Stimulated activated memory B cell treated with anti-CD40 and anti-IgM and Interleukin-4, amounts not matched to agents 10 μg/mL and 1 μg/mL and 100 μg/mL, for 72 hours (primary cell): ENCODE measurements at regions not wholly inside any gene's neighbourhood (a gene's known extent, or its start where the extent isn't known, plus 50 kb on each side); places are given as distances from the start of the nearest gene placed in this dataset.
A peak's percentile ranks its signal among the peaks of the same experiment; 100 is the strongest.

Experiments used
- ATAC-seq: fragments of 150-1000 bp; cut with Tn5 transposase; 2 replicates; pipeline ENCODE4 v1.10.0; 2021
- H3K27ac Mint-ChIP-seq: one replicate; pipeline ENCODE4 v1.8.0; 2022; ENCODE audit warnings: mild to moderate bottlenecking, mixed read lengths
- H3K27me3 Mint-ChIP-seq: one replicate; pipeline ENCODE4 v1.8.0; 2022; ENCODE audit warnings: mixed read lengths
- H3K36me3 Mint-ChIP-seq: one replicate; pipeline ENCODE4 v1.8.0; 2022; ENCODE audit warnings: mixed read lengths
- H3K4me1 Mint-ChIP-seq: one replicate; pipeline ENCODE4 v1.8.0; 2022; ENCODE audit warnings: mixed read lengths
- H3K4me3 Mint-ChIP-seq: one replicate; pipeline ENCODE4 v1.8.0; 2022; ENCODE audit warnings: mild to moderate bottlenecking, moderate library complexity, mixed read lengths
- H3K9me3 Mint-ChIP-seq: one replicate; pipeline ENCODE4 v1.8.0; 2022; ENCODE audit warnings: mixed read lengths

DNA sequence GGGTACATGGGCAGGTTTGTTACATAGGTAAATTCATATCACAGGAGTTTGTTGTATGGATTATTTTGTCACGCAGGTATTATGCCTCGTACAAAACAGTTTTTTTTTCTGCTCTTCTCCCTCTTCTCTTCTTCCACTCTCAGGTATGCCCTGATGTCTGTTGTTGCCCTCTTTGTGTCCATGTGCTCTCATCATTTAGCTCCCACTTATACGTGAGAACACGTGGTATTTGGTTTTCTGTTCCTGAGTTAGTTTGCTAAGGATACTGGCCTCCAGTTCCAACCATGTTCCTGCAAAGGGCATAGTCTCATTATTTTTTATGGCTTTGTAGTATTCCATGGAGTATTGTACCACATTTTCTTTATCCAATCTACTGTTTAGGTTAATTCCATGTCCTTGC, 65.7 kb downstream of the UNC5CL start:
- H3K27ac Mint-ChIP-seq = no peak overlapping the region
- no peaks in the 10 kb centered on the region for H3K36me3 Mint-ChIP-seq
- H3K4me3 Mint-ChIP-seq = no peak overlapping the region
- H3K4me1 Mint-ChIP-seq = no peaks in the 10 kb centered on the region
- H3K27me3 Mint-ChIP-seq = peaks cover 59% of the 10 kb centered on the region
- no peak for ATAC-seq
- peaks cover 3% of the 10 kb centered on the region for H3K9me3 Mint-ChIP-seq

DNA sequence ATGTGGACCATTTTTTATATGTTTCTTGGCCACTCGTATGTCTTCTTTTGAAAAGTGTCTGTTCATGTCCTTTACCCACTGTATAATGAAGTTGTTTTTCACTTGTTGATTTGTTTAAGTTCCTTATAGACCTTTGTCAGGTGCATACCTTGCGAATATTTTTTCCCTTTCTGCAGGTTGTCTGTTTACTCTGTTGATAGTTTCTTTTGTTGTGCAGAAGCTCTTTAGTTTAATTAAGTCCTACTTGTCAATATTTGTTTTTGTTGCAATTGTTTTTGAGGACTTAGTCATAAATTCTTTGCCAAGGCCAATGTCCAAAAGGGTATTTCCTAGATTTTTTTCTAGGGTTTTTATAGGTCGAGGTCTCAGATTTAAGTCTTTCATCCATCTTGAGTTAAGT, 66.2 kb downstream of the UNC5CL start:
- peaks cover 54% of the 10 kb centered on the region for H3K27me3 Mint-ChIP-seq
- ATAC-seq = no peak

DNA sequence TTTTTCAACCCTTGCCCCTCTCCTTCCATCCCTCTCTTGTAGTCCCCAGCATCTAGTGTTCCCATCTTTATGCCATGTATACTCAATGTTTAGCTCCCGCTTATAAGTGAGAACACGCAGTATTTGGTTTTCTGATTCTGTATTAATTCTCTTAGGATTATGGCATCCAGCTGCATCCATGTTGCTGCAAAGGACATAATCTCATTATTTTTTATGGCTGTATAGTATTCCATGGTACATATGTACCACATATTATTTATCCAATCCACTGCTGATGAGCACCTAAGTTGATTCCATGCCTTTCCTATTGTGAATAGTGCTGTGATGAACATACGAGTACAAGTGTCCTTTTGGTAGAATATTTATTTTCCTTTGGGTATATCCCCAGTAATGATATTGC, 66.8 kb downstream of the UNC5CL start:
- no peaks in the 10 kb centered on the region for H3K4me1 Mint-ChIP-seq

More for the DNA sequence above, 66.2 kb downstream of the UNC5CL start:
- no peak overlapping the region for H3K4me3 Mint-ChIP-seq
- H3K9me3 Mint-ChIP-seq = peaks cover 3% of the 10 kb centered on the region
- H3K27ac Mint-ChIP-seq = no peak overlapping the region
- no peaks in the 10 kb centered on the region for H3K36me3 Mint-ChIP-seq
- no peaks in the 10 kb centered on the region for H3K4me1 Mint-ChIP-seq

DNA sequence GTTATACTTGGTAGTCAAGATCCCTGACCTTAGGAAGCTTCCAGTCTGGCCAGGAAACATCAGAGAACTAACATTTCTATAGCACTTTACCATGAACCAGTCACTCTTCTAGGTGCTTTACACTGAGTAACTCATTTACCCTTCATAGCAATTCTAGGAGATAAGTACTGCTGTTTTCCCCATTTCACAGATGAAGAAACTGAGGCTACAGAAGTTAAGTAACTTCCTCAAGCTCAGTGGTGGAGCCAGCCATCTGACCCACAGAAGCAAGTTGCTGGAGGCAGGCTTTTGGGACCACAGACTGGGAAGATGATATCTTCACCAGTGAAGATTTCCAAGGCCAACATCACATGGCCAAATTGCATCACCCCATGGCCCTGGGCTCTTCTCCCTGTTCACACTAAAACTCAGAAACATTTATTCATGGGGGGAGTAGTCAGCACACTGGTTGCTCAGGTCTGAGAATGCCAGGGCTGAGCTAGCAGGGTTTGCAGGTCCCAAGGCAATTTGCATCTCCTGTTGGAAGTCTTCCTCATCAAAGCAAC, 70.3 kb downstream of the UNC5CL start:
- peaks cover 3% of the 10 kb centered on the region for H3K9me3 Mint-ChIP-seq
- H3K27me3 Mint-ChIP-seq = peaks cover 14% of the 10 kb centered on the region
- H3K27ac Mint-ChIP-seq = no peak overlapping the region
- ATAC-seq = no peak
- no peaks in the 10 kb centered on the region for H3K4me1 Mint-ChIP-seq
- H3K4me3 Mint-ChIP-seq = no peak overlapping the region
- H3K36me3 Mint-ChIP-seq = no peaks in the 10 kb centered on the region

More for the DNA sequence above, 66.8 kb downstream of the UNC5CL start:
- H3K36me3 Mint-ChIP-seq = no peaks in the 10 kb centered on the region
- H3K27ac Mint-ChIP-seq = no peak overlapping the region
- ATAC-seq = no peak
- peaks cover 48% of the 10 kb centered on the region for H3K27me3 Mint-ChIP-seq
- H3K9me3 Mint-ChIP-seq = peaks cover 3% of the 10 kb centered on the region
- H3K4me3 Mint-ChIP-seq = no peak overlapping the region

DNA sequence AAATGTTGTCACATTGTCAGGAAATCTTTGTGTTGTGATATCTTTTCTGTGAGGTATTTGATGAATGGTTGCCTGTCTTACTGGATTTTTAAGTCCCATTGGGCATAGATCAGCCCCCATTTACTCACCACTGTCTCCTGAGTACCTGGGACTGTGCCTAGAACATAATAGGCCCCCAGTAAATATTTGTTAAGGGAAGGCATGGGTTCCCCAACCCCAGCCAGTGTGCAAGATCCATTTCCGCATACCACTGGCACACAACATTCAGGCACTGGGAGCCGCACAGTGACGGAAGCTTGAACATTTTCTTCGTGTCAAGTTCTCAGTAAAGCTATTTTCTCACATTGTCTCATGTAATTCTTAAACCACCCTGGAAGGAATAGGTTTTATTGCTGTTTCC, 72.2 kb downstream of the UNC5CL start:
- Mint-ChIP-seq H3K4me3 (no peak overlapping the region), H3K27me3 (peaks cover 10% of the 10 kb centered on the region), H3K36me3 (no peaks in the 10 kb centered on the region)

DNA sequence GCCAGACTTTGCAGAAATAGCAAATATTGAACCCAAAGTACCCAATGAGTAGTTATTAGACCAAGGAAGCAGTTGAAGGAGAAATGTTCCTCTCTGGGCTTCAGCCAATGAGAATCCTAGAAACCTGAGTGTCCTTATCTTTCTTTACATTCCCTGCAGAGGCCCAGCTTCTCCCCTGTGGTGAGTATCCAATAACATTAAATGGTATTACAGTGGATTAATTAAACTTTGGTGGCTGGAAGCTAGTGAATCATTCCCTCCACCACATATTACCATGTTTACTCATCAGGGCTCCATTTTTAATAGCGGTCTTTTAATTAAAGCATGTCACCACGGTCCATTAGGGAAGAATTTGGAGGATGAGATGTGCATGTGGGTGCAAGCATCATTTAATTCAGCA, 74.0 kb downstream of the UNC5CL start:
- Mint-ChIP-seq H3K4me1 (no peaks in the 10 kb centered on the region), H3K27me3 (peaks cover under 1% of the 10 kb centered on the region), H3K36me3 (no peaks in the 10 kb centered on the region), H3K9me3 (no peaks in the 10 kb centered on the region), H3K27ac (no peak overlapping the region), H3K4me3 (no peak overlapping the region)
- ATAC-seq = no peak

More for the DNA sequence above, 72.2 kb downstream of the UNC5CL start:
- no peaks in the 10 kb centered on the region for H3K9me3 Mint-ChIP-seq
- H3K4me1 Mint-ChIP-seq = no peaks in the 10 kb centered on the region
- no peak for ATAC-seq
- H3K27ac Mint-ChIP-seq = no peak overlapping the region

DNA sequence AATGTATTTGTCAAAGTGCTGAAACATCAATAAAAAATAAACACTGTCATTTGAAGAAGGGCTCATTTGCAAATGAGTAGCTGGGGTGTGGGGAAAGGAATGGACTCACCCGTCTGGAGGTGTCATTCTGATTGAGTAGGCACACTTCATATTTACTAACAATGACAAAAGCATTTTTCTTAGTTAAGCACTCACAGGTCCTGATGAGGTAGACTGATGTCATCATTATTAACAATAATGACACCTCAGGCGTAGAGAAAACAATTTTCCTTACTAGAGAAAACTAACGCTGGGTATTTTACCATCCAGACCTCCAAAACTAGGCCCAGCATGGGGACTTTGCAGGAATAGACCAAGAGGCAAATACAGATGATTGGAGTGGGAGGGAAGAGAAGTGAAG, 76.0 kb downstream of the UNC5CL start:
- Mint-ChIP-seq H3K4me1 (no peaks in the 10 kb centered on the region), H3K36me3 (no peaks in the 10 kb centered on the region), H3K4me3 (no peak overlapping the region), H3K27ac (no peak overlapping the region), H3K27me3 (no peaks in the 10 kb centered on the region), H3K9me3 (no peaks in the 10 kb centered on the region)
- ATAC-seq = no peak

DNA sequence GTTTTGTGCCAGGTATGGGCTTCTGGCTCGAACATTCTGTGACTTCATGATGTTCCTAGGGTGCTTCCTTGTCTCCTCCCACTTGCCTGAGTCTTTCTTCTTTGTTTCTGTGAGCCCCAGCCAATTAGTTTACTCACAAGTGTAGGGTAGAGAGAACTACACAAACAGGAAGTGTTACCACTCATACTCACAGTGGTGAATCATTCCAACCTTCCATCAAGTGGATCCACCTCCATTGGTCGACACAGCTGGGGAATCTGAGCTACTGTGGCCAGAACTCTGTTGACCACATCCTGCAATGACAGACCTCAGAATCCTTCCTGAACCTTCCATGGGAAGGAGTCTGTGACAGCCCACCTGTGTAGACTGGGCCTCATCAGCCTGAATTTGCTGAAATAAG, 76.8 kb downstream of the UNC5CL start:
- Mint-ChIP-seq H3K27me3 (no peaks in the 10 kb centered on the region), H3K36me3 (no peaks in the 10 kb centered on the region), H3K9me3 (no peaks in the 10 kb centered on the region), H3K4me3 (no peak overlapping the region), H3K4me1 (no peaks in the 10 kb centered on the region), H3K27ac (no peak overlapping the region)
- peak; percentile 59 for ATAC-seq

DNA sequence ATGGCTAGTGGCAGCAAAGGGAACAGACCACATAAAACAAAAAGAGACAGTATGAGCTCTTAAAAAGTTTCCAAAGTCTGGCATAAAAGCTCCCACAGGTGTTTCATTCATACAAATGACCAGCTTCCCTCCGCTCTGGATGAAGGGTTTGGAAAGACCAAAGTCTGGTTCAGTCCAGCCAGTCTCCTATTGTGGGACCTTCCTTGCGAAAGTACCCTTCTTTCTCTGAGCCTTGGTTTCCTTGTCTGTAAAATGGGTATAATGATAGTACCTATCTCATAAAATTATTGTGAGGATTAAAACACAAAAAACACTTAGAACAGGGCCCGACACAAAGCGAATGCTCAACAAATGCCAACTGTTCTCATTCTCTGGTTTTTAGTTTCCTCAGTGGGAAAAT, 77.2 kb downstream of the UNC5CL start:
- H3K9me3 Mint-ChIP-seq = no peaks in the 10 kb centered on the region
- no peak for ATAC-seq
- no peak overlapping the region for H3K4me3 Mint-ChIP-seq
- H3K27ac Mint-ChIP-seq = no peak overlapping the region
- H3K27me3 Mint-ChIP-seq = no peaks in the 10 kb centered on the region
- H3K36me3 Mint-ChIP-seq = no peaks in the 10 kb centered on the region
- no peaks in the 10 kb centered on the region for H3K4me1 Mint-ChIP-seq

DNA sequence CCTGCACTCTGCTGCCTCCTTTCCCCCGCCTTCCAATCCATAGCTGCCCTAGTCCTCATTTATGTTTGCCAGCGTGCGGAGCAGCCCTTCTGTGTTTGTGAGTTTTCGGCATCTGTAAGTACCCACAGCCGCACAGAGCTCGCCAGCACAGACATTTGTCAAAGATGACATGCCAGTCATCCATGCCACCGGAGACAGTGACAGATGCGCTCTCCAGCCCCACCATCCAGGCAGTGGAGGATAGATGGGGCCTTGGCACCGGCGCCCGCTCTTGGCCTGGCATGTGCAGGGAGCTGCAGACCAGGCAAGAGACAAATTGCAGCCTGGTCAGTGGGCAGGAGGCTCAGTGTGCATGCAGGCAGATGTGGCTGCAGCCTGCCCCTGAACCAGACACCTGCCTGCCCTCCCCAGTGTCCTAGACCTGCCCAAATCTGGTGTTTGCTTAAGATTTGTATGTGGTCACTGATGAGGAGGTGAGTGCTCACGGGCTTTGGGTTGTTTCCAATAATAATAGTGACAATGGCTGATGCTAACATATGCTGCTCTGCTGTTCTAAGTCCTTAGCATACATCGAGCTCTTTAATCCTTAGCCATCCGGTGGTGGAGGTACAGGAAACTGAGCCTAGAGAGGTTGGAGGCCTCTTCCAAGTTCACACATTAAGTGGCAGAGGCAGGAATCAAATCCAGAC, 78.1 kb downstream of the UNC5CL start:
- H3K27ac Mint-ChIP-seq = no peak overlapping the region
- no peaks in the 10 kb centered on the region for H3K36me3 Mint-ChIP-seq
- H3K4me3 Mint-ChIP-seq = no peak overlapping the region
- no peaks in the 10 kb centered on the region for H3K4me1 Mint-ChIP-seq
- no peaks in the 10 kb centered on the region for H3K9me3 Mint-ChIP-seq
- no peaks in the 10 kb centered on the region for H3K27me3 Mint-ChIP-seq
- no peak for ATAC-seq

DNA sequence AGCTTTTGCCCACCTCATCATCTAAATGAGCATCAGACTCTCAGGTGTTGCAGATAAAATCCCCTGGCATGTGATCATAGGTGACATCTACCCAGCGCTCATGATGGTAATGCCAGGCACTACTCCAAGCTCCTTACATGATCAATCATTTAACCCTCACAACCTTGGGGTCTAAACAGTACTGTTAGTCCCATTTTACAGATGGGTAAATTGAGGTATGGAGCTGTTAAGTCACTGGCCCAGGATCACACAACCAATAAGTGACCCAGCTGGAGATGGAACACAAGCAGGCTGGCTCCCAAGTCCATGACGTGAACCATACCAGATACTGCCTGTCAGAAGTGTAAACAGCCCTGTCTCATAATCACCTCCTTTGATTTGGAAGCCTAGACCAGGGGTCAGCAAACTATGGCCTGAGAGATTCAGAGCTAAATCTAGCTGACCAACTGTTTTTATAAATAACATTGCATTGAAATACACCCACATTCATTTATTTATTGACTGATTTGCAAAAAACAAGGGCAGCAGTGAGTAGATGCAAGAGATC, 79.2 kb downstream of the UNC5CL start:
- Mint-ChIP-seq H3K9me3 (no peaks in the 10 kb centered on the region), H3K4me1 (no peaks in the 10 kb centered on the region), H3K27ac (no peak overlapping the region), H3K36me3 (no peaks in the 10 kb centered on the region), H3K4me3 (no peak overlapping the region), H3K27me3 (no peaks in the 10 kb centered on the region)
- ATAC-seq = no peak

DNA sequence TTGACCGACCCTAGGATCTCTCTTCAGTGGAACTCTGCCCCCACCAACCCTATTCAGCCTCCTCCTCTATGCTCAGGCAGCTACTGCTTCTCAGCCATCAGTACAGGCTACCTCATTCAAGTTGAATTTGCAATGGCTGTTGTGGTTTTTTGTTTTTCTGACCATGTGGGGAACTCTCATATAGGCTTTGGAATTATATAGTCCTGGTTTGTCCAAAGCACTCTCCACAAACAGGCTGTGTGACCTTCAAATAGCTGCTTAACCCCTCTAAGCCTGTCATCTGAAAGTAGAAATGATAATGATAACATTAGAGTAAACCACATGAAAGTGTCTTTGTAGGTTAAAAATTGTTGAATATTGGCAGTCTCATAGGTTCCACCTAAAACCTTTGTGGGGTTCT, 80.3 kb downstream of the UNC5CL start:
- no peaks in the 10 kb centered on the region for H3K9me3 Mint-ChIP-seq
- no peaks in the 10 kb centered on the region for H3K27me3 Mint-ChIP-seq
- H3K36me3 Mint-ChIP-seq = no peaks in the 10 kb centered on the region

DNA sequence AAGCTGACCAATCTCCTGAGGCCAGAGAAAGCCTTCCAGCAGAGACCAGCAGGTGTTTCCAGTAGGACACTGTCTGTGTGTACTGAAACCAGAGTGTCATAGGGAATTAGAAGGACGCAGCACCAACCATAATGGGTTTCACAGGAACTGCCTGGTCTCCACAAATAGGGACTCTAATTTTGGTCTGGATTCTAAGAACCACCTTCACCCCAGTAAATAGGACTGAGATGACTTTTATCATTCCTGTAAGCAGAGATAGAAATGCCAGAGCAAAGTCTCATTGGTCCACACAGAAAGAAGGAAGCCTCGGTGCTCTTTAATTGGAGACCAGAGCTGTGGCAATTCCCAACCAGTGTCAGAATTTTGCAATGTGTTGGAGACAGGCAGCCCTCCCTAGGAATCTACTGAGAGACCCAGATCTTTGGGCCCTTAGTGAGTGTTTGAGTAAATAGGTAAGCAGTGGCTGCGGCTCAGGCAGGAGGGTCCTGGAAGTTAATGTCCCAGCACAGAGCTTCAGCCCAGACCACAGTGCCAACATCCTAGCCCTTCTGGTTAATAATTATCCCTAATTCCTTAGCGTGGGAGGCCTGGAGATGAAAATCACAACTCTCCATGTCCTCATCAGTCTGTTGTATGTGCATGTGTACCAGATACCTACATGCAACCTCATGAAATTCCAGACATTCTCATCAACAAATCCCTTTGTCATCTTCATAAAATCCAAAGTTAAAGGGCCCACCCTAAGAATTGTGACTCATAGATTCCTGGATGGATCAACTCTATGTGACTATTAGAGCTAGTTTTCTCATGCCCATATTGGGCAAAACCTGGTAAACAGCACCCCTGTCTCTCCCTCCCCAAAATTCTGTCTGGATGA, 81.2 kb downstream of the UNC5CL start:
- no peaks in the 10 kb centered on the region for H3K4me1 Mint-ChIP-seq
- no peak overlapping the region for H3K27ac Mint-ChIP-seq
- no peaks in the 10 kb centered on the region for H3K27me3 Mint-ChIP-seq
- no peaks in the 10 kb centered on the region for H3K9me3 Mint-ChIP-seq
- H3K4me3 Mint-ChIP-seq = no peak overlapping the region
- H3K36me3 Mint-ChIP-seq = no peaks in the 10 kb centered on the region
- ATAC-seq = no peak

More for the DNA sequence above, 80.3 kb downstream of the UNC5CL start:
- Mint-ChIP-seq H3K4me1 (no peaks in the 10 kb centered on the region), H3K4me3 (no peak overlapping the region), H3K27ac (no peak overlapping the region)
- ATAC-seq = no peak

DNA sequence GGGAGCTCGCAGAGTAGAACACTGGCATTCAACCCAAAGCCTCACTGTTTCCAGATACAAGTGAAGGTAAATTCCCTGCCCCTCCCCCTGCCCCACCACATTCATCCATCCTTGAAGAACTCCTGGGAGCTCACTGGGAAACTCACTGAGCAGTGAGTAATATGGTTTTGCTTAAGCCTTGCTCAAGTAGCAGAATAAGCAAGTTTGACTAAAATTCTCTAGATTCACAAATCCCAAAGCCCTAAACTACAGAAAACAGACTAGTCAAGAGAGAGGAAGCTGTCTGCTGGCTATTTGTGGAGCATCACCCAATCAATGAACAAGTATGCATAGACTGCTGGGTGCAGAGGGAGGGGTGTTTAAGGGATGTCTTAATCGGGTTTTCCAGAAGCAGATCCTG, 82.1 kb downstream of the UNC5CL start:
- ATAC-seq = no peak
- no peaks in the 10 kb centered on the region for H3K27me3 Mint-ChIP-seq
- H3K4me1 Mint-ChIP-seq = no peaks in the 10 kb centered on the region

DNA sequence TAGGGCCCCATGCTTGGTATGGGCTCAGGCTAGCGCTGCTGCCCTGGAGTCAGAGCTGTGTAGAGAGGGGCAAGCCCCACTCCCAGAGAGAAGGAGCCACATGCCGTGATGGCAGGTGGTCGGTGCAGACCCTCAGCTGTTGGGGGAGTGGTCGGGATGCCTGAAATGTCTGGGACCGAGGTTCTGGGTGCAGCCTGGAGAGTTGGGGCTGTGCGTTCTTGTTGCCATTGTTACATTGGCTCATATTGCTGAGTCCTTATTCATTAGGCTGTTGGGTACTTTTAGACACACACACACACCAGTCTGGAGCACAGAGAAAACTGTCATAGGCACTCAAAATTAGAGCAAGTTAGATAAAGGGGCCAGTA, 83.9 kb downstream of the UNC5CL start:
- no peaks in the 10 kb centered on the region for H3K36me3 Mint-ChIP-seq
- H3K4me1 Mint-ChIP-seq = no peaks in the 10 kb centered on the region
- no peak overlapping the region for H3K27ac Mint-ChIP-seq
- peaks cover 13% of the 10 kb centered on the region for H3K27me3 Mint-ChIP-seq
- H3K9me3 Mint-ChIP-seq = no peaks in the 10 kb centered on the region
- H3K4me3 Mint-ChIP-seq = no peak overlapping the region
- no peak for ATAC-seq

More for the DNA sequence above, 82.1 kb downstream of the UNC5CL start:
- H3K4me3 Mint-ChIP-seq = no peak overlapping the region
- H3K36me3 Mint-ChIP-seq = no peaks in the 10 kb centered on the region
- no peaks in the 10 kb centered on the region for H3K9me3 Mint-ChIP-seq
- H3K27ac Mint-ChIP-seq = no peak overlapping the region
